HepG2 (cell line): ENCODE measurements at regions not wholly inside any gene's neighbourhood (a gene's known extent, or its start where the extent isn't known, plus 50 kb on each side); places are given as distances from the start of the nearest gene placed in this dataset.

ENCODE experiments used
- ATAC-seq: fragments of 200-7000 bp; cut with Tn5 transposase; 3 replicates; pipeline ENCODE4 v1.9.1; 2020; ENCODE audit warnings: mild to moderate bottlenecking, moderate library complexity
- BruUV-seq: library from RNA; stranded (reverse); fragments of 400-500 nt; replicated peaks from 2 replicates; lab custom pipeline; 2021; lab: Mats Ljungman, UMichigan
- CTCF ChIA-PET: fragments of 300-600 bp; formaldehyde crosslinking; extraction: SDS; loops from one replicate; lab custom pipeline; 2021; ENCODE audit warnings: low total read pairs, inconsistent platforms, low intra/inter-chr PET ratio; lab: Yijun Ruan, JAX
- POLR2A ChIA-PET: fragments of 350-600 bp; sonication (Branson Sonifier 250); formaldehyde crosslinking; loops from one replicate; lab custom pipeline; 2020; ENCODE audit warnings: antibody characterized with exemption, inconsistent platforms; lab: Yijun Ruan, JAX
- DNase-seq: peaks from one replicate; pipeline ENCODE4 v3.0.0-alpha.2; 2015; ENCODE audit warnings: low spot score
- FAIRE-seq: peaks from 3 replicates; lab custom pipeline; 2011; peaks lifted over from hg19 to GRCh38; lab: Jason Lieb, UNC
- H2AFZ ChIP-seq: one replicate; pipeline ENCODE4 v1.6.1; 2011; ENCODE audit warnings: low read length, inconsistent platforms
- H3K27ac ChIP-seq: fragments of 300-600 bp; 3 replicates; pipeline ENCODE4 v1.8.0; 2011; ENCODE audit warnings: mixed run types, mild to moderate bottlenecking, mixed read lengths, low read length, inconsistent platforms; ENCODE audit not compliant: insufficient read depth; ENCODE audit errors: extremely low read length
- H3K27me3 ChIP-seq, 2 experiments: fragments of 200-600 bp in 1 of 2; 2 replicates in 1 of 2; 3 replicates in 1 of 2; pipeline versions ENCODE4 v1.6.0 to v1.8.0; 2011; ENCODE audit warnings: low read length in 2 of 2, mild to moderate bottlenecking in 2 of 2, moderate library complexity in 2 of 2, inconsistent platforms in 1 of 2; ENCODE audit not compliant: insufficient read depth in 2 of 2, control insufficient read depth in 1 of 2
- H3K36me3 ChIP-seq, 2 experiments: fragments of 200-600 bp in 1 of 2; replicated peaks in 1 of 2; 2 replicates in 1 of 2; 3 replicates in 1 of 2; pipeline versions ENCODE4 v1.5.1 to v1.8.0; 2011; ENCODE audit warnings: low read length in 2 of 2, inconsistent platforms in 1 of 2; ENCODE audit not compliant: insufficient read depth in 2 of 2, control insufficient read depth in 1 of 2
- H3K4me1 ChIP-seq: 2 replicates; pipeline ENCODE4 v1.5.1; 2012; ENCODE audit warnings: low read length, inconsistent platforms; ENCODE audit not compliant: insufficient read depth
- H3K4me2 ChIP-seq: 2 replicates; pipeline ENCODE4 v1.6.0; 2011; ENCODE audit warnings: low read depth, low read length, inconsistent platforms
- H3K4me3 ChIP-seq, 3 experiments: fragments of 200-600 bp in 1 of 3; sonication (generic), shearing (Covaris generic) in 1 of 3; replicated peaks in 1 of 3; 2 replicates each; pipeline ENCODE4 v1.5.1; 2011 to 2016; ENCODE audit warnings: low read length in 3 of 3, inconsistent platforms in 2 of 3, low read depth in 2 of 3, mild to moderate bottlenecking in 2 of 3, control low read depth in 1 of 3, mixed read lengths in 1 of 3; ENCODE audit not compliant: insufficient read depth in 1 of 3
- H3K79me2 ChIP-seq: one replicate; pipeline ENCODE4 v1.6.1; 2011; ENCODE audit warnings: low read length, inconsistent platforms; ENCODE audit not compliant: insufficient read depth
- H3K9ac ChIP-seq: 2 replicates; pipeline ENCODE4 v1.6.0; 2011; ENCODE audit warnings: mild to moderate bottlenecking, low read depth, low read length, inconsistent platforms; ENCODE audit not compliant: insufficient read depth
- H3K9me3 ChIP-seq: 2 replicates; pipeline ENCODE4 v1.5.1; 2012; ENCODE audit warnings: mild to moderate bottlenecking, low read length
- H4K20me1 ChIP-seq: 2 replicates; pipeline ENCODE4 v1.6.0; 2011; ENCODE audit warnings: inconsistent platforms, mild to moderate bottlenecking, low read length, moderate library complexity; ENCODE audit not compliant: insufficient read depth
- ARNT2 ChIP-seq: sonication (generic); formaldehyde crosslinking; IDR thresholded peaks from 2 replicates; pipeline ENCODE4 v1.8.0; 2022; ENCODE audit warnings: mild to moderate bottlenecking, low read depth, missing genetic modification reagents, moderate library complexity
- CEBPG ChIP-seq: IDR thresholded peaks from 2 replicates; pipeline ENCODE4 v1.6.1; 2016
- CREB1 ChIP-seq, 2 experiments: fragments of 450-650 bp in 1 of 2; IDR thresholded peaks; 2 replicates each; pipeline ENCODE4 v1.6.1; 2016 to 2017; ENCODE audit warnings: control low read depth in 1 of 2, mild to moderate bottlenecking in 1 of 2, missing compliant biosample characterization in 1 of 2, missing genetic modification characterization in 1 of 2
- FOXA1 ChIP-seq, 2 experiments: fragments of 450-650 bp in 1 of 2; sonication (generic) in 1 of 2; formaldehyde crosslinking in 1 of 2; IDR thresholded peaks; 2 replicates each; pipeline versions ENCODE4 v1.4.0 to v1.6.1; 2016 to 2020; ENCODE audit warnings: missing genetic modification reagents in 1 of 2
- NR3C1 ChIP-seq: sonication (generic); formaldehyde crosslinking; IDR thresholded peaks from 2 replicates; pipeline ENCODE4 v1.4.0; 2020; ENCODE audit warnings: missing genetic modification reagents
- SP5 ChIP-seq: IDR thresholded peaks from 2 replicates; pipeline ENCODE4 v1.6.1; 2016; ENCODE audit warnings: low read depth, borderline replicate concordance
- SSRP1 ChIP-seq: IDR thresholded peaks from 2 replicates; pipeline ENCODE4 v1.6.1; 2016; ENCODE audit warnings: control low read depth
- TBL1XR1 ChIP-seq: fragments of 150-350 bp; IDR thresholded peaks from 2 replicates; pipeline ENCODE4 v1.6.1; 2014; ENCODE audit warnings: borderline replicate concordance, low read length; ENCODE audit not compliant: partially characterized antibody
- ZNF101 ChIP-seq: sonication (generic); formaldehyde crosslinking; IDR thresholded peaks from 2 replicates; pipeline ENCODE4 v1.4.0; 2020; ENCODE audit warnings: mild to moderate bottlenecking, low read depth, missing genetic modification reagents, borderline replicate concordance
- ZNF160 ChIP-seq: sonication (generic); formaldehyde crosslinking; IDR thresholded peaks from 2 replicates; pipeline ENCODE4 v1.8.0; 2022; ENCODE audit warnings: mild to moderate bottlenecking, inconsistent platforms, missing genetic modification reagents
- ZNF180 ChIP-seq: sonication (generic); formaldehyde crosslinking; IDR thresholded peaks from 2 replicates; pipeline ENCODE4 v1.4.0; 2020; ENCODE audit warnings: low read depth, missing genetic modification reagents, borderline replicate concordance
- ZNF543 ChIP-seq: sonication (generic); formaldehyde crosslinking; IDR thresholded peaks from 2 replicates; pipeline ENCODE4 v1.4.0; 2020; ENCODE audit warnings: mild to moderate bottlenecking, missing genetic modification reagents
- ZNF598 ChIP-seq: sonication (generic); formaldehyde crosslinking; IDR thresholded peaks from 2 replicates; pipeline ENCODE4 v1.5.1; 2020; ENCODE audit warnings: mild to moderate bottlenecking, missing genetic modification reagents, borderline replicate concordance
- ZNF652 ChIP-seq: IDR thresholded peaks from 2 replicates; pipeline ENCODE4 v1.6.1; 2016; ENCODE audit warnings: low read depth, borderline replicate concordance
- WGBS: methylation state at CpG from one replicate; pipeline ENCODE4 v1.1.6; 2017; ENCODE audit warnings: low lambda C conversion rate; 5-methylcytosine and 5-hydroxymethylcytosine counted together
- in situ Hi-C: cut with HindIII; loops from 2 replicates; pipeline ENCODE4 v1.10.0; 2017; ENCODE audit warnings: low pct_unique_long_range_greater_than_20kb; ENCODE audit not compliant: extremely low pct_ligation_motif_present
- intact Hi-C: fragments of 100-400 bp; cut with micrococcal nuclease; formaldehyde crosslinking; loops from one replicate; pipeline ENCODE4 v1.10.0; 2022; ENCODE audit not compliant: unreplicated experiment
- TF ChIP-seq, protein P1 (sequence below): sonication (generic); formaldehyde crosslinking; IDR thresholded peaks from 2 replicates; pipeline ENCODE4 v1.4.0; 2020; ENCODE audit warnings: mild to moderate bottlenecking, missing genetic modification reagents
- TF ChIP-seq, protein P2 (sequence below): sonication (generic); formaldehyde crosslinking; IDR thresholded peaks from 2 replicates; pipeline ENCODE4 v1.5.0; 2020; ENCODE audit warnings: missing genetic modification reagents
- TF ChIP-seq, protein P3 (sequence below): sonication (generic); formaldehyde crosslinking; conservative IDR thresholded peaks from 2 replicates; pipeline ENCODE4 v1.4.0; 2020; ENCODE audit warnings: missing genetic modification reagents

DNA sequence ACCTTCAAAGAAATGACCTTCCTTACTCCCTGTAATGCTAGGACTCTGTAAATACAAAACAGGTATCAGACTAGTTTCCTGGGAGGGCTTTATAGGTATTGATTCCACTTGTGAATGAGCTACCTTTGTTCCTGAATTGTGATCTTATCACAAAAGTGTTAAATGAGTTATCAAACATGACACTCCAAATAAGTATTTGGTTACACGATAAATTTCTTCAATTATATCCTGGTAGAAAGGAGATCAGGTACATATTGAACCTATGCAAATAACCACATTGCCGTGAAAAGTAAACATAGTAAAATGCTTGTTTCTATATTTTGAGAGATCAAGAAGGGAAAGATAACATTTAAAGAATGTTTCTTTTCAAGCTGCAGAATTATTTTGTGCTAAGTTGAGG lies 285.3 kb downstream of the HIVEP2 start:
- Histone ChIP-seq H3K4me1 (no peaks in the 10 kb centered on the region), H3K79me2 (no peaks in the 10 kb centered on the region), H3K27me3 (peaks cover 0 to 9% of the 10 kb centered on the region in 2 experiments; a peak in 1 of 5 replicates), H4K20me1 (no peaks in the 10 kb centered on the region), H3K4me2 (no peak overlapping the region), H3K9ac (no peak overlapping the region), H3K9me3 (peaks cover 22% of the 10 kb centered on the region), H3K36me3 (no peaks in the 10 kb centered on the region), H2AFZ (no peak overlapping the region), H3K4me3 (no peak overlapping the region), H3K27ac (no peak overlapping the region)
- in situ Hi-C loops = no loop called here
- no peak for DNase-seq
- TF ChIP-seq SP5 (CRISPR knock-in tag) (no peak), ZNF598 (CRISPR knock-in tag) (no peak), FOXA1 (IDR thresholded peaks at IDR 0.05) (peak; percentile 12; the same call in 1 of the 2 replicates), FOXA1 (CRISPR knock-in tag; IDR thresholded peaks at IDR 0.05) (no peak), CREB1 (IDR thresholded peaks at IDR 0.05) (no peak), CREB1 (CRISPR knock-in tag; IDR thresholded peaks at IDR 0.05) (no peak)
- TF ChIP-seq, protein P1, sequence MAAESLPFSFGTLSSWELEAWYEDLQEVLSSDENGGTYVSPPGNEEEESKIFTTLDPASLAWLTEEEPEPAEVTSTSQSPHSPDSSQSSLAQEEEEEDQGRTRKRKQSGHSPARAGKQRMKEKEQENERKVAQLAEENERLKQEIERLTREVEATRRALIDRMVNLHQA (CRISPR knock-in tag) = no peak
- no TSS peak for BruUV-seq
- intact Hi-C loops = no loop called here
- ChIA-PET POLR2A (no interaction called here), CTCF (no interaction called here)
- FAIRE-seq = no peak
- ATAC-seq = no peak
- WGBS = under 1% methylated on average over 2 of the region's 2 CpGs

DNA sequence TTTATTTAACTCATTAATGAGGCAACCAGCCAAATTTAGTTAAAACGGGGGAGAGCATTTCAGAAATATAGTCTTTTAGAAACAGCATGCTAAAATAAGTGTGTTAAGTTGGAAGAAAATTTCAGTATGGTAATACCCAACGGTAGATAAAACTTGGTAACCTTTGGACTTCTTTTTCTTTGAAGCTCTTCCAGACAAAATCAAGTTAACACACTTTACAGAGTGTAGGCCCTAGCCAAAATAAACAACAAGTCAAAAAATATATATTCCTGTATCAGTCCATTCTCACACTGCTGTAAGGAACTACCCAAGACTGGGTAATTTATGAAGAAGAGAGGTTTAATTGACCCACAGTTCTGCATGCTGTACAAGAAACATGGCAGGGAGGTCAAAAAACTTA lies 279.6 kb downstream of the HIVEP2 start:
- Histone ChIP-seq H3K4me1 (no peaks in the 10 kb centered on the region), H4K20me1 (no peaks in the 10 kb centered on the region), H2AFZ (no peak overlapping the region), H3K9ac (no peak overlapping the region), H3K27me3 (no peaks in the 10 kb centered on the region; a peak in 1 of 5 replicates), H3K4me3 (no peak overlapping the region), H3K27ac (no peak overlapping the region), H3K79me2 (no peaks in the 10 kb centered on the region), H3K36me3 (no peaks in the 10 kb centered on the region), H3K4me2 (no peak overlapping the region), H3K9me3 (peaks cover 23% of the 10 kb centered on the region)
- BruUV-seq = no TSS peak
- 42% methylated on average over 2 of the region's 2 CpGs for WGBS
- intact Hi-C loops (no loop called here), in situ Hi-C loops (no loop called here)
- POLR2A ChIA-PET = no interaction called here
- no peak for TF ChIP-seq NR3C1 (CRISPR knock-in tag)
- TF ChIP-seq CEBPG (CRISPR knock-in tag) = no peak
- TF ChIP-seq, protein P2, sequence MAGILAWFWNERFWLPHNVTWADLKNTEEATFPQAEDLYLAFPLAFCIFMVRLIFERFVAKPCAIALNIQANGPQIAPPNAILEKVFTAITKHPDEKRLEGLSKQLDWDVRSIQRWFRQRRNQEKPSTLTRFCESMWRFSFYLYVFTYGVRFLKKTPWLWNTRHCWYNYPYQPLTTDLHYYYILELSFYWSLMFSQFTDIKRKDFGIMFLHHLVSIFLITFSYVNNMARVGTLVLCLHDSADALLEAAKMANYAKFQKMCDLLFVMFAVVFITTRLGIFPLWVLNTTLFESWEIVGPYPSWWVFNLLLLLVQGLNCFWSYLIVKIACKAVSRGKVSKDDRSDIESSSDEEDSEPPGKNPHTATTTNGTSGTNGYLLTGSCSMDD (CRISPR knock-in tag) = no peak
- TF ChIP-seq ZNF543 (CRISPR knock-in tag) = no peak
- TF ChIP-seq ZNF180 (CRISPR knock-in tag) = no peak
- no peak for TF ChIP-seq TBL1XR1
- TF ChIP-seq, protein P3, sequence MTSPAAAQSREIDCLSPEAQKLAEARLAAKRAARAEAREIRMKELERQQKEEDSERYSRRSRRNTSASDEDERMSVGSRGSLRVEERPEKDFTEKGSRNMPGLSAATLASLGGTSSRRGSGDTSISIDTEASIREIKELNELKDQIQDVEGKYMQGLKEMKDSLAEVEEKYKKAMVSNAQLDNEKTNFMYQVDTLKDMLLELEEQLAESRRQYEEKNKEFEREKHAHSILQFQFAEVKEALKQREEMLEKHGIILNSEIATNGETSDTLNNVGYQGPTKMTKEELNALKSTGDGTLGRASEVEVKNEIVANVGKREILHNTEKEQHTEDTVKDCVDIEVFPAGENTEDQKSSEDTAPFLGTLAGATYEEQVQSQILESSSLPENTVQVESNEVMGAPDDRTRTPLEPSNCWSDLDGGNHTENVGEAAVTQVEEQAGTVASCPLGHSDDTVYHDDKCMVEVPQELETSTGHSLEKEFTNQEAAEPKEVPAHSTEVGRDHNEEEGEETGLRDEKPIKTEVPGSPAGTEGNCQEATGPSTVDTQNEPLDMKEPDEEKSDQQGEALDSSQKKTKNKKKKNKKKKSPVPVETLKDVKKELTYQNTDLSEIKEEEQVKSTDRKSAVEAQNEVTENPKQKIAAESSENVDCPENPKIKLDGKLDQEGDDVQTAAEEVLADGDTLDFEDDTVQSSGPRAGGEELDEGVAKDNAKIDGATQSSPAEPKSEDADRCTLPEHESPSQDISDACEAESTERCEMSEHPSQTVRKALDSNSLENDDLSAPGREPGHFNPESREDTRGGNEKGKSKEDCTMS = no peak
- TF ChIP-seq CREB1 (IDR thresholded peaks at IDR 0.05) = no peak
- no peak for TF ChIP-seq CREB1 (CRISPR knock-in tag; IDR thresholded peaks at IDR 0.05)
- no peak for TF ChIP-seq SSRP1 (CRISPR knock-in tag)
- no peak for TF ChIP-seq ARNT2 (CRISPR knock-in tag)
- TF ChIP-seq ZNF101 = no peak
- TF ChIP-seq ZNF160 (CRISPR knock-in tag) = no peak
- no peak for TF ChIP-seq ZNF652
- ATAC-seq = no peak
- DNase-seq = no peak
- CTCF ChIA-PET = no interaction called here
- no peak for FAIRE-seq
